Muscle of arm (tissue), 1 donor: ENCODE measurements at regions not wholly inside any gene's neighbourhood (a gene's known extent, or its start where the extent isn't known, plus 50 kb on each side); places are given as distances from the start of the nearest gene placed in this dataset.
"Not testable (repeated sequence)": the region's sequence is repeated elsewhere in the genome, so short reads cannot be mapped to it uniquely, and the experiment has no call there.

Source experiments
- DNase-seq: peaks from one replicate; pipeline ENCODE4 v3.0.0-alpha.2; 2013

- not testable (repeated sequence) for DNase-seq
Observed at GRCh38 chr6:147651-148050, 144.6 kb upstream of the DUSP22 start.

- not testable (repeated sequence) for DNase-seq
Observed at GRCh38 chr6:148051-148984, 144.0 kb upstream of the DUSP22 start.

GRCh38 chr6:150147-150546 lies 142.1 kb upstream of the DUSP22 start:
- not testable (repeated sequence) for DNase-seq

- not testable (repeated sequence) for DNase-seq
Observed at GRCh38 chr6:152436-152835, 139.9 kb upstream of the DUSP22 start.

GRCh38 chr6:153026-153425 lies 139.3 kb upstream of the DUSP22 start:
- not testable (repeated sequence) for DNase-seq

- not testable (repeated sequence) for DNase-seq
Observed at GRCh38 chr6:153867-154266, 138.4 kb upstream of the DUSP22 start.

GRCh38 chr6:154321-155092 lies 137.8 kb upstream of the DUSP22 start:
- not testable (repeated sequence) for DNase-seq

GRCh38 chr6:156010-156409 lies 136.3 kb upstream of the DUSP22 start:
- no peak for DNase-seq

GRCh38 chr6:156441-157140 lies 135.7 kb upstream of the DUSP22 start:
- not testable (repeated sequence) for DNase-seq

- DNase-seq, result not testable (repeated sequence)
Observed at GRCh38 chr6:157176-157575, 135.1 kb upstream of the DUSP22 start.

GRCh38 chr6:161657-162056 lies 130.6 kb upstream of the DUSP22 start:
- DNase-seq, result not testable (repeated sequence)

- DNase-seq, result no peak
Observed at GRCh38 chr6:164720-165119, 127.6 kb upstream of the DUSP22 start.

- DNase-seq, result no peak
Observed at GRCh38 chr6:165263-165662, 127.0 kb upstream of the DUSP22 start.

- no peak for DNase-seq
Observed at GRCh38 chr6:165906-166305, 126.4 kb upstream of the DUSP22 start.

- DNase-seq, result no peak
Observed at GRCh38 chr6:168865-169455, 123.3 kb upstream of the DUSP22 start.

- no peak for DNase-seq
Observed at GRCh38 chr6:174036-174435, 118.3 kb upstream of the DUSP22 start.

GRCh38 chr6:175680-176079 lies 116.6 kb upstream of the DUSP22 start:
- no peak for DNase-seq

GRCh38 chr6:176766-177165 lies 115.5 kb upstream of the DUSP22 start:
- no peak for DNase-seq

- no peak for DNase-seq
Observed at GRCh38 chr6:178119-178518, 114.2 kb upstream of the DUSP22 start.

- DNase-seq, result not testable (repeated sequence)
Observed at GRCh38 chr6:178929-179328, 113.4 kb upstream of the DUSP22 start.

- no peak for DNase-seq
Observed at GRCh38 chr6:179340-179950, 112.8 kb upstream of the DUSP22 start.
